ENCODE measurements at regions not wholly inside any gene's neighbourhood (a gene's known extent, or its start where the extent isn't known, plus 50 kb on each side); places are given as distances from the start of the nearest gene placed in this dataset.

DNA sequence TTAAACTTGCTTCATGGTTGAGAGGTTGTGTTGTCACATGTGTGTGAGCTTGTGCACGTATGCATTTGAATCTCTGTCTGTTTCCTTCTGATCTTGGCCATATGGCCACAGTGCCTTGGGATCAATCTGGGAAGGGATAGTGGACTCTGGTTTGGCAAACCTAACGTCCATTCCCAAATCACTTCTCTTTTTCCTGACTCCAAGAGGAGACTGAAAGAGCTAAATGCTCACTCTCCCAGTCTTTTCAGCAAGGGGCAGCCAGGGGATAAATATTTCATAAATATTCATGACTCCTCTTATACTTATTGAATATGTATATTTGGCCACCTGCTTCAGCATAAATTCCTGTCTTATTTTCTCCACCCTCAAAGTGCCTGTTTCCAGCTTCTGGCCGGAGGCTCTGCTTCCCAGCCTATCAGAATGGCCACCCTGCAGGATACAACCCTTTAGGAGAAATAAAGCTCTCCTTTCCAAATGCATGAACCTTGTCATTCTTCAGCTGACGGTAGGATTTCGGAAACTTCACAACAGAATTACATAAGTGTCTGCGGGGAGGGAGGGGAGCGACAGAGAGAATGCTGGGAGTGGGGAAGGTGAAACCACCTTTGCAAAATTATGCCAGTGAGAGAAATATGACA is 112.2 kb upstream of the COPS8 start:
- DNase-seq (no peak), ATAC-seq (ENCODE audit: insufficient read depth, low FRiP score) (no peak)
- H3K27ac ChIP-seq (ENCODE audit: low read depth in 1 of 2, low read length in 1 of 2), result no peak overlapping the region
- H3K4me1 ChIP-seq (ENCODE audit: control insufficient read depth in 5 of 5, insufficient read depth in 5 of 5, low read length in 5 of 5), result peaks cover 0 to 64% (median 27%) of the 10 kb centered on the region in 5 donors
- no peaks in the 10 kb centered on the region for H3K9me3 ChIP-seq (ENCODE audit: control insufficient read depth in 4 of 4, insufficient read depth in 3 of 4, low read length in 3 of 4)
- no peak overlapping the region for H3K9ac ChIP-seq (ENCODE audit: insufficient read depth in 1 of 2, low read length in 2 of 2)
- WGBS, 2 donors, result 71 to 82% methylated on average over 7 of the region's 7 CpGs
- H3K36me3 ChIP-seq (ENCODE audit: control insufficient read depth in 4 of 4, insufficient read depth in 4 of 4, low read length in 4 of 4), result no peaks in the 10 kb centered on the region
- TF ChIP-seq, protein P1, sequence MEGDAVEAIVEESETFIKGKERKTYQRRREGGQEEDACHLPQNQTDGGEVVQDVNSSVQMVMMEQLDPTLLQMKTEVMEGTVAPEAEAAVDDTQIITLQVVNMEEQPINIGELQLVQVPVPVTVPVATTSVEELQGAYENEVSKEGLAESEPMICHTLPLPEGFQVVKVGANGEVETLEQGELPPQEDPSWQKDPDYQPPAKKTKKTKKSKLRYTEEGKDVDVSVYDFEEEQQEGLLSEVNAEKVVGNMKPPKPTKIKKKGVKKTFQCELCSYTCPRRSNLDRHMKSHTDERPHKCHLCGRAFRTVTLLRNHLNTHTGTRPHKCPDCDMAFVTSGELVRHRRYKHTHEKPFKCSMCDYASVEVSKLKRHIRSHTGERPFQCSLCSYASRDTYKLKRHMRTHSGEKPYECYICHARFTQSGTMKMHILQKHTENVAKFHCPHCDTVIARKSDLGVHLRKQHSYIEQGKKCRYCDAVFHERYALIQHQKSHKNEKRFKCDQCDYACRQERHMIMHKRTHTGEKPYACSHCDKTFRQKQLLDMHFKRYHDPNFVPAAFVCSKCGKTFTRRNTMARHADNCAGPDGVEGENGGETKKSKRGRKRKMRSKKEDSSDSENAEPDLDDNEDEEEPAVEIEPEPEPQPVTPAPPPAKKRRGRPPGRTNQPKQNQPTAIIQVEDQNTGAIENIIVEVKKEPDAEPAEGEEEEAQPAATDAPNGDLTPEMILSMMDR (IDR thresholded peaks at IDR 0.05; ENCODE audit: control extremely low read depth, extremely low read depth), result no peak
- no peak overlapping the region for H3K4me3 ChIP-seq
- H3K27me3 ChIP-seq (ENCODE audit: control insufficient read depth in 3 of 3, insufficient read depth in 3 of 3, low read length in 2 of 3), result no peaks in the 10 kb centered on the region

DNA sequence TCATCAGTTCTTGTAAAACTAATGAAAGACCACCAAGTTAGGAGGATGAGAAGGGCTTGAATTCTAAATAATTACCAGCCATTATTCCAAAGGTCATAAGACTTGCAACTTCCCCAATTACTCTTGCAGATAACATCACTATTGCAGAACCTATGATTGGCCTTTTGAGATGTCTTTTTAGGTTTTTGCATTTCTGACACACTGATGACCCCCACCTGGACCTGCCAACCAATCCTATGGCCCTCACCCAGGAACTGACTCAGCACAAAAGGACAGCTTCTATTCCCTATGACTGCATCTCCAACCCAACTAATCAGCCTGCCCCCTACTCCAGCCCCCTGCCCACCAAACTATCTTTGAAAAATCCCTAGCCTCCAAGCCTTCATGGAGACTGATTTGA is 111.5 kb upstream of the COPS8 start:
- Histone ChIP-seq H3K4me1 (ENCODE audit: control insufficient read depth in 5 of 5, insufficient read depth in 5 of 5, low read length in 5 of 5) (peaks cover 0 to 58% (median 26%) of the 10 kb centered on the region in 5 donors), H3K9me3 (ENCODE audit: control insufficient read depth in 4 of 4, insufficient read depth in 3 of 4, low read length in 3 of 4) (no peaks in the 10 kb centered on the region), H3K4me3 (no peak overlapping the region), H3K9ac (ENCODE audit: insufficient read depth in 1 of 2, low read length in 2 of 2) (no peak overlapping the region), H3K27ac (ENCODE audit: low read depth in 1 of 2, low read length in 1 of 2) (no peak overlapping the region), H3K27me3 (ENCODE audit: control insufficient read depth in 3 of 3, insufficient read depth in 3 of 3, low read length in 2 of 3) (no peaks in the 10 kb centered on the region), H3K36me3 (ENCODE audit: control insufficient read depth in 4 of 4, insufficient read depth in 4 of 4, low read length in 4 of 4) (no peaks in the 10 kb centered on the region)
- TF ChIP-seq, protein P1 (IDR thresholded peaks at IDR 0.05; ENCODE audit: control extremely low read depth, extremely low read depth), result no peak
- no peak for DNase-seq
- no peak for ATAC-seq (ENCODE audit: insufficient read depth, low FRiP score)

DNA sequence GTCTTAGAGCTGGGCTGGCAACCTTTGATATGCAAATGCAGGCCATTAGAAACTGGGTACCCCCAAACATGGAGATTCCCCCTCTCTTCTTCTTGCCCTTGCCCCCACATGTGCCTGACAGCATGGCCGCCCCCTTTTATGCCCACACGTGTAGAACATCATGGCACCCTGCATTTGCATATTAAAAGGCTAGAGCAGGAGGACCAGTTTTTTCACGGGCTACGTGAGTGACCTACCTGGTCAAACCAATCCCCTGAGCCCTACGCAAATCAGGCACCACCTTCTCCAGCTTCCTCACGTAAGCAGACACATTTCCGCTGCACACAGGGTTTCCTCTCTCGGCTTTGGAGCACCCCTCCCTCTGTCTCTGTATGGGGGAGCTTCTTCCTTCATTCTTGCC is 110.9 kb upstream of the COPS8 start:
- Histone ChIP-seq H3K9ac (ENCODE audit: insufficient read depth in 1 of 2, low read length in 2 of 2) (no peak overlapping the region), H3K27me3 (ENCODE audit: control insufficient read depth in 3 of 3, insufficient read depth in 3 of 3, low read length in 2 of 3) (no peaks in the 10 kb centered on the region), H3K36me3 (ENCODE audit: control insufficient read depth in 4 of 4, insufficient read depth in 4 of 4, low read length in 4 of 4) (no peaks in the 10 kb centered on the region), H3K9me3 (ENCODE audit: control insufficient read depth in 4 of 4, insufficient read depth in 3 of 4, low read length in 3 of 4) (no peaks in the 10 kb centered on the region), H3K4me3 (no peak overlapping the region), H3K27ac (ENCODE audit: low read depth in 1 of 2, low read length in 1 of 2) (no peak overlapping the region), H3K4me1 (ENCODE audit: control insufficient read depth in 5 of 5, insufficient read depth in 5 of 5, low read length in 5 of 5) (peaks cover 0 to 52% (median 20%) of the 10 kb centered on the region in 5 donors)
- no peak for DNase-seq
- no peak for ATAC-seq (ENCODE audit: insufficient read depth, low FRiP score)
- WGBS, 2 donors, result 86 to 94% methylated on average over 8 of the region's 8 CpGs
- TF ChIP-seq, protein P1 (IDR thresholded peaks at IDR 0.05; ENCODE audit: control extremely low read depth, extremely low read depth), result no peak

DNA sequence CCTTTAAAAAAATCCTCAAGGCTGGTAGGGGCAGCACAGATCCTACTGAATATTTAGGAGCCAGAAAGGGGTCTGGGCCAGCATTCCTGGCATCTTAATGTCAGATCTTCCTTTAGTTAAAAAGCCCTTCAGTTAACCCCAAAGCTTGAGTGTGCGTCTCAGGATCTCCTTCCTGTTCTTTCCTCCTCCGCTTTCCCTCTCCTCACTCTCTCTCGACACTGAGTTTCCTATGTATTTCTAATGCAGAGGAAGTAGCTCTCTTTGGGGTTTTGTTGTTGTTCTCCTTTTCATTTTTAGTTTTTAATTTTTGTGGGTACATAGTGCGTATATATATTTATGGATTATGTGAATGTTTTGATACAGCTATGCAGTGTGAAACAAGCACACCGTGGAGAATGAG is 109.9 kb upstream of the COPS8 start:
- TF ChIP-seq, protein P1 (IDR thresholded peaks at IDR 0.05; ENCODE audit: control extremely low read depth, extremely low read depth), result no peak
- Histone ChIP-seq H3K9ac (ENCODE audit: insufficient read depth in 1 of 2, low read length in 2 of 2) (no peak overlapping the region), H3K4me3 (no peak overlapping the region), H3K4me1 (ENCODE audit: control insufficient read depth in 5 of 5, insufficient read depth in 5 of 5, low read length in 5 of 5) (peaks cover 0 to 42% (median 18%) of the 10 kb centered on the region in 5 donors), H3K27me3 (ENCODE audit: control insufficient read depth in 3 of 3, insufficient read depth in 3 of 3, low read length in 2 of 3) (no peaks in the 10 kb centered on the region), H3K36me3 (ENCODE audit: control insufficient read depth in 4 of 4, insufficient read depth in 4 of 4, low read length in 4 of 4) (no peaks in the 10 kb centered on the region), H3K27ac (ENCODE audit: low read depth in 1 of 2, low read length in 1 of 2) (no peak overlapping the region), H3K9me3 (ENCODE audit: control insufficient read depth in 4 of 4, insufficient read depth in 3 of 4, low read length in 3 of 4) (no peaks in the 10 kb centered on the region)
- WGBS, 2 donors, result 63 to 79% methylated on average over 5 of the region's 5 CpGs
- no peak for ATAC-seq (ENCODE audit: insufficient read depth, low FRiP score)
- no peak for DNase-seq
